ENCODE measurements at regions not wholly inside any gene's neighbourhood (a gene's known extent, or its start where the extent isn't known, plus 50 kb on each side); places are given as distances from the start of the nearest gene placed in this dataset.

DNA sequence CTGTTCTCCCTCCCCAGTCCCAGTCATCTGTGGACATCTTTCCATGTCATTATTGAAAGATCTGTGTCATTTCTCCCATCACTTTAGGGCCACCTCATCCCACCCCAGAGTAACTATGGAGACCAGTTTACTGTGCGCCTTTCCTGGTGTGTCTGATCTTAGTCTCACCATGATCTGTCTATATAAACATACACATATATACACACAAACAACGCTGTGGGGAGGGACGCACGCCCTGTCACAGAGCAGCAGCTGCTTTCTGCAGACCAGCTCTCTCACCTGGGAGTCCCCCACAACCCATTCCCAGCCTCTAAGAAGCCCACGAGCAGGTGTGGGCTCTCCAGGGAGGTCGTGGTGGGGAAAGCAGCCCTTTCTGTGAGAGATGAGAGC is 68.1 kb upstream of the TOX2 start:
- Histone ChIP-seq H3K36me3 (no peaks in the 10 kb centered on the region), H3K27ac (peak overlapping the region in 1 of 2 donors; percentile 24), H3K4me1 (peaks cover 5 to 33% of the 10 kb centered on the region in 2 donors), H3K27me3 (no peaks in the 10 kb centered on the region), H3K4me3 (no peak overlapping the region), H3K9me3 (no peaks in the 10 kb centered on the region)
- no peak for DNase-seq
- intact Hi-C loops (cut with DNase I): loop anchor here in 1 of 2 donors (10.0 kb wide), 1 partner anchor 228 kb away; no protein-coding TSS in a partner anchor
- no peak for ATAC-seq
- TF ChIP-seq CTCF (IDR thresholded peaks at IDR 0.05): no peak

- intact Hi-C loops (cut with DNase I): loop anchor here in 1 of 2 donors (10.0 kb wide), 1 partner anchor 230 kb away; no protein-coding TSS in a partner anchor
- DNase-seq: peak in 2 of 4 donors; percentile 21 to 67
- Histone ChIP-seq H3K9me3 (no peaks in the 10 kb centered on the region), H3K36me3 (no peaks in the 10 kb centered on the region), H3K27ac (peak overlapping the region in 1 of 2 donors; percentile 46), H3K4me1 (peaks cover 4 to 25% of the 10 kb centered on the region in 2 donors), H3K4me3 (no peak overlapping the region), H3K27me3 (no peaks in the 10 kb centered on the region)
- peak in 1 of 2 donors; percentile 44 for TF ChIP-seq CTCF (IDR thresholded peaks at IDR 0.05)
- ATAC-seq: no peak
These were observed 69.7 kb upstream of the TOX2 start for GRCh38 chr20:43844778-43845614.

DNA sequence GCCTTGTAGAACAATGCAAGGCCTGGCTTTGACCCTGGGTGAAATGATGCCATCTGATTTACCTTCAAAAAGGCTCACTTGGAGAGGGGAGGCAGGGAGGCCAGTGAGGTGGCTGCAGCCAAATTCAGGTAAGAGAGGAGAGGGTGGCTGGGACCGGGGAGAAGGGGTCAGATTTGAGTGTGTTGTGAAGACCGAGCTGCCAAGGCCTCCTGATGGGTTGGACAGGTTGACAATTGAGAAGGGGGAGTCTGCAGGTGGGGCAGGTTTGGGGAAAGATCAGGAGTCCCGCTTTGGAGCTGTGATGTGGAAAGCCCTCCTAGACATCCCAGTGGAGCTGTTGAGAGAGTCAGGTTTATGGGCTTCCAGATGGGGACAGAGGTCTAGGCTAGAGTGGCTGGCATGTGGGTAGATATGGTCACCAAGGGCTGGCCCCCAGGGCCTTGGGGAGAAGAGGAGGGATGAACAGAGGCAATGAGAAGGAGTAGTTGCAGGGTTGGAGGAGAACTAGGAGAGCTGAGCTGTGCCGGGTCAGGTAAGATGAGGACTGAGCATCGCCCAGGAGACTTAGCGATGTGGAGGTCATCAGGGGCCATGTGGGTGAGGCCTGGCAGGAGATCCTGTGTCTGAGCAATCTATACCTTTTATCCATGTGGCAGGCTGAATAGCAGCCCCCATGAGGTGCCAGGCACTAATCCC is 70.5 kb upstream of the TOX2 start:
- Histone ChIP-seq H3K27ac (peak overlapping the region in 1 of 2 donors; percentile 46), H3K27me3 (no peaks in the 10 kb centered on the region), H3K4me3 (no peak overlapping the region), H3K36me3 (no peaks in the 10 kb centered on the region), H3K9me3 (no peaks in the 10 kb centered on the region), H3K4me1 (peaks cover 0 to 22% of the 10 kb centered on the region in 2 donors)
- intact Hi-C loops (cut with DNase I): loop anchor here in 1 of 2 donors (10.0 kb wide), 1 partner anchor 231 kb away; no protein-coding TSS in a partner anchor
- no peak for TF ChIP-seq CTCF (IDR thresholded peaks at IDR 0.05)
- no peak for ATAC-seq
- DNase-seq: no peak

DNA sequence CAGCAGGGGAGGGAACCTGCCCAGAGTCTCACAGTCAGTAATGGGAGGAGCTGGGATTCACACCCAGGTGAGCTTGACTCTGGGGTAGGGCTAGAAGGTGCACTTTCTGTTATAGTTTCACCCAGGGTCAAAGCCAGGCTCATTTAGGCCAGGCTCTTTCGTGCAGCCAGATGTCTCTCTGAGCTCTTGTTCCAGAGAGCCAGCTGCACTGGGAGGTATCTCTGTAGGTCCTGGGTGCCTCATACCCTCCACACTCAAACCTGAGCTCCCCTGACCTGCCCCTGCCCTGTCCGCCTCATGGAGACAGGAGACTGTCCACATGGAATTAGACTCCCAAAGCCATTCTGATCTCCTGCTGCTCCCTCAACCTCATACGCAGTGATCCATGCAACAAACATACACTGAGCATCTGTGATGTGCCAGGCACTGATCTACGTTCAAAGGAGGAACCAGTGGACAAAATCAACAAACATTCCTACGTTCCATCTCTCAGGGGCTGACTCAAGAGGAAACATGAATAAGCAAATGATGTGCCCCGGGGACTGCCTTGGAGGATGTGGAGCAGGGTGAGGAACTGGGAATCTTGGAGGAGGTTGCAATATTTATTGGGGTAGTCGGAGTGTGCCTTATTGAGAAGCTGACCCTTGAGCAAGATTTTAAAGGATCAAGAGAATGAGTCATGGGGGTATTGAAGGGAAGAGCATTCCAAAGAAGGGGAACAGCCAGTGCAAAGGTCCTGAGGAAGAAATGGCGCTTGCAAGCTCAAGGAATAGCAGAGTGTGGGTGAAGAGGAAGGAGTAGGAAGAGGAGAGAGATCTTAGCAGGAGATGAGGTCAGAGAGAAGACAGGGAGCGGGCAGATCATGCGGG is 71.3 kb upstream of the TOX2 start:
- DNase-seq (no peak), ATAC-seq (no peak)
- no peaks in the 10 kb centered on the region for H3K36me3 ChIP-seq
- no peak overlapping the region for H3K4me3 ChIP-seq
- H3K27ac ChIP-seq: peak overlapping the region in 1 of 2 donors; percentile 46
- TF ChIP-seq CTCF (IDR thresholded peaks at IDR 0.05): no peak
- peaks cover 0 to 14% of the 10 kb centered on the region in 2 donors for H3K4me1 ChIP-seq
- H3K27me3 ChIP-seq: no peaks in the 10 kb centered on the region
- intact Hi-C loops (cut with DNase I): loop anchor here in 1 of 2 donors (10.0 kb wide), 1 partner anchor 231 kb away; no protein-coding TSS in a partner anchor
- no peaks in the 10 kb centered on the region for H3K9me3 ChIP-seq
